LNCaP clone FGC (cell line): ENCODE measurements at regions not wholly inside any gene's neighbourhood (a gene's known extent, or its start where the extent isn't known, plus 50 kb on each side); places are given as distances from the start of the nearest gene placed in this dataset.
A peak's percentile ranks its signal among the peaks of the same experiment; 100 is the strongest.

Experiments used
- DNase-seq: peaks from one replicate; pipeline ENCODE4 v3.0.0-alpha.2; 2011; ENCODE audit warnings: low read depth
- H3K4me3 ChIP-seq: 2 replicates; pipeline ENCODE4 v1.5.1; 2011; ENCODE audit warnings: mild to moderate bottlenecking, low read depth, low read length, control low read depth
- TF ChIP-seq, protein P1 (sequence below): IDR thresholded peaks from 2 replicates; pipeline ENCODE4 v1.5.1; 2012; ENCODE audit warnings: mild to moderate bottlenecking; ENCODE audit not compliant: control insufficient read depth, insufficient read depth; ENCODE audit errors: extremely low read depth

DNA sequence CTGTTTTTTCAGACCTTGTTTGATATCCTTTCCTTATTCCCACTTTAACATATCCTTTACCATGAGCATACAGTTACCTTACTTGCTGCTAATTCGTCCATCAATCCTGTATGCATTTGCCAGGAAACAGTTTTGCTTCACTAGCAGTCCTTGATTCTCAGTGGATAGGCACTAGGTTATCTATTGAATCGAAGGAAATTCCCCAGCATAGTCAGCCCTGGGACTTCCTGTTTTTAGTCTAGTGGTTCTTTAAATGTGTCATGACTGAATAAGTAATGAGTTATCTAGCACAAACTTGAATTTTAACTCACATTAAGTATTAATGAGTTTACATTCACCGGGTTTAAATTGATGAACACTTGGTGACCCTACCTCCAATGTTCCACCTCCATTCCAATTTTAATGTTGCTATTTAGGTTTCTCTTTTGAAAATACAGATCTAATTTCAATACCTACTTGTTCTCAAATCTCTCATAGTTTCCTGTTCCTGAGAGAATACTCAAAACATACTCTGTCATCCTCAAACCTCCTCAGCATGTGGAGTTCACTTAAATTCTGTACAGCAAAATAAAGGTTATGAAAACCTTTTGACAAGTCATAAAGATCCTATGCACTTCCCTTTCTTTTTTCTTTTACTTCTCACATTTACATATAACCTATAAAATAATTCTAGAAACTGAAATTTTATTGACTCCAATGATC lies 1375.1 kb upstream of the TENM4 start:
- no peak for DNase-seq
- H3K4me3 ChIP-seq: no peak overlapping the region
- TF ChIP-seq, protein P1, sequence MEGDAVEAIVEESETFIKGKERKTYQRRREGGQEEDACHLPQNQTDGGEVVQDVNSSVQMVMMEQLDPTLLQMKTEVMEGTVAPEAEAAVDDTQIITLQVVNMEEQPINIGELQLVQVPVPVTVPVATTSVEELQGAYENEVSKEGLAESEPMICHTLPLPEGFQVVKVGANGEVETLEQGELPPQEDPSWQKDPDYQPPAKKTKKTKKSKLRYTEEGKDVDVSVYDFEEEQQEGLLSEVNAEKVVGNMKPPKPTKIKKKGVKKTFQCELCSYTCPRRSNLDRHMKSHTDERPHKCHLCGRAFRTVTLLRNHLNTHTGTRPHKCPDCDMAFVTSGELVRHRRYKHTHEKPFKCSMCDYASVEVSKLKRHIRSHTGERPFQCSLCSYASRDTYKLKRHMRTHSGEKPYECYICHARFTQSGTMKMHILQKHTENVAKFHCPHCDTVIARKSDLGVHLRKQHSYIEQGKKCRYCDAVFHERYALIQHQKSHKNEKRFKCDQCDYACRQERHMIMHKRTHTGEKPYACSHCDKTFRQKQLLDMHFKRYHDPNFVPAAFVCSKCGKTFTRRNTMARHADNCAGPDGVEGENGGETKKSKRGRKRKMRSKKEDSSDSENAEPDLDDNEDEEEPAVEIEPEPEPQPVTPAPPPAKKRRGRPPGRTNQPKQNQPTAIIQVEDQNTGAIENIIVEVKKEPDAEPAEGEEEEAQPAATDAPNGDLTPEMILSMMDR: no peak

GRCh38 chr11:80814813-80815212 lies 1374.0 kb upstream of the TENM4 start:
- TF ChIP-seq, protein P1: no peak
- DNase-seq: no peak
- no peak overlapping the region for H3K4me3 ChIP-seq

DNA sequence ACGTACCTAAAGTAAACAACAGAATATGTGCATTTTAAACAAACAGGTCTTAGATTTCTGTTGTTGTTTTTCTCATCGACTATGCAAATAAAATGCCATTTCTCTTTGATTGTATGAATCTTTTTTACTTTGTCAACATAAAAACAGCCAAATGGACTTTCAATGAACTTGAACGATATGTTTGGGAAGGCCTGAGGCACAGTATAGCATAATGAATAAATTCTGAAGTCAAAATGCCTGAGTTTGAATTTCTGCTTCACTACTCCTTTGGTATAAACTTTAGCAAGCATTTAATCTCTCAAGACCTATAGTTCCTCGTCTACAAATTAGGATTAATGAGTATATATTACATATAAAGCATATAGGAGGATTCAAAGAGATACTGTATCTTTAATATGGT lies 1369.9 kb upstream of the TENM4 start:
- H3K4me3 ChIP-seq: no peak overlapping the region
- DNase-seq: no peak
- TF ChIP-seq, protein P1: no peak

- H3K4me3 ChIP-seq: no peak overlapping the region
- DNase-seq: no peak
- TF ChIP-seq, protein P1: no peak
These were observed 1357.3 kb upstream of the TENM4 start for GRCh38 chr11:80798174-80798573.

- peak; percentile 76 for DNase-seq
- TF ChIP-seq, protein P1: no peak
- no peak overlapping the region for H3K4me3 ChIP-seq
These were observed 1342.7 kb upstream of the TENM4 start for GRCh38 chr11:80783561-80783960.

- DNase-seq: peak; percentile 88
- no peak overlapping the region for H3K4me3 ChIP-seq
- TF ChIP-seq, protein P1: no peak
These were observed 1341.5 kb upstream of the TENM4 start for GRCh38 chr11:80782135-80782885.
